ENCODE measurements at regions not wholly inside any gene's neighbourhood (a gene's known extent, or its start where the extent isn't known, plus 50 kb on each side); places are given as distances from the start of the nearest gene placed in this dataset.

DNA sequence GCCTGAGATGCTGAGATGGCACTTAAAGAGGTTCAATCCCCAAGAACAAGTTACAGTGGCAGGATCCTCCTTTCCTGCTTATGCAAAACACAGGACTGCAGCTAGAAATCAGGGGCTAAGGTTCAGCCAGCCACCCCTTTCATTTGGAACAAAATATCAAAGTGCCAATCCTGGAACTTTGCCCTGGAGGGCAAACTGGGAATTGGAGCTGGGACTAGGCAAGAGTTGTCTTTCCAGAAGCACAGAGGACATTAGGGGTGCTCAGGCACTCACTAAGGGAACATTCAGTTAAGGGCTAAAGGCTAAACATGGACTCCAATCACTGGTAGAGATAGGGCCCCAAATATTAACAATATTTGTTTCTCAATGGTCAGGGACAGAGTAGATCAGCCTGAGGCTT lies 237.2 kb downstream of the EMP1 start:
- H3K4me3 ChIP-seq (ENCODE audit: low read depth, low read length): no peak overlapping the region
- TF ChIP-seq, protein P1, sequence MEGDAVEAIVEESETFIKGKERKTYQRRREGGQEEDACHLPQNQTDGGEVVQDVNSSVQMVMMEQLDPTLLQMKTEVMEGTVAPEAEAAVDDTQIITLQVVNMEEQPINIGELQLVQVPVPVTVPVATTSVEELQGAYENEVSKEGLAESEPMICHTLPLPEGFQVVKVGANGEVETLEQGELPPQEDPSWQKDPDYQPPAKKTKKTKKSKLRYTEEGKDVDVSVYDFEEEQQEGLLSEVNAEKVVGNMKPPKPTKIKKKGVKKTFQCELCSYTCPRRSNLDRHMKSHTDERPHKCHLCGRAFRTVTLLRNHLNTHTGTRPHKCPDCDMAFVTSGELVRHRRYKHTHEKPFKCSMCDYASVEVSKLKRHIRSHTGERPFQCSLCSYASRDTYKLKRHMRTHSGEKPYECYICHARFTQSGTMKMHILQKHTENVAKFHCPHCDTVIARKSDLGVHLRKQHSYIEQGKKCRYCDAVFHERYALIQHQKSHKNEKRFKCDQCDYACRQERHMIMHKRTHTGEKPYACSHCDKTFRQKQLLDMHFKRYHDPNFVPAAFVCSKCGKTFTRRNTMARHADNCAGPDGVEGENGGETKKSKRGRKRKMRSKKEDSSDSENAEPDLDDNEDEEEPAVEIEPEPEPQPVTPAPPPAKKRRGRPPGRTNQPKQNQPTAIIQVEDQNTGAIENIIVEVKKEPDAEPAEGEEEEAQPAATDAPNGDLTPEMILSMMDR (IDR thresholded peaks at IDR 0.05; ENCODE audit: control insufficient read depth, extremely low read depth, insufficient read depth): no peak
- DNase-seq (ENCODE audit: low read depth): no peak

DNA sequence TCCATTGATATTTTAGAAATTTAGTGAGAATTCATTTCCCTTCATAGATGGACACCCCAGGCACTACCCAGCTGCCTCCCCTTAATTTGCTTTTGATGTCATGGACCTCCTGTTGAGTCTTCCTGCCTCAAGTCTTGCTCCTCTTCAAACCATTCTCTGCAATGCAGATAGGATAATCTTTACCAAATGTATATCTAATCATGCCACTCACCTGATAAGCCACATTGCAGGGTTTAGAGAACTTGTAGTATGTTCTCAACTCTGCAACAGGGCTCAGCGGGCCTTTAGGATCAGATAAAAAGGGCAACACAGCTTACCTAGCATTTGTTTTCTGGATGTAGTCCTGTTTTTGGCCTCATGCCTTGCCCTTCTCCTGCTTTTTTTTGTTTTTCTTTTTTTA lies 234.5 kb downstream of the EMP1 start:
- H3K4me3 ChIP-seq (ENCODE audit: low read depth, low read length): no peak overlapping the region
- TF ChIP-seq, protein P1 (IDR thresholded peaks at IDR 0.05; ENCODE audit: control insufficient read depth, extremely low read depth, insufficient read depth): no peak
- DNase-seq (ENCODE audit: low read depth): no peak

DNA sequence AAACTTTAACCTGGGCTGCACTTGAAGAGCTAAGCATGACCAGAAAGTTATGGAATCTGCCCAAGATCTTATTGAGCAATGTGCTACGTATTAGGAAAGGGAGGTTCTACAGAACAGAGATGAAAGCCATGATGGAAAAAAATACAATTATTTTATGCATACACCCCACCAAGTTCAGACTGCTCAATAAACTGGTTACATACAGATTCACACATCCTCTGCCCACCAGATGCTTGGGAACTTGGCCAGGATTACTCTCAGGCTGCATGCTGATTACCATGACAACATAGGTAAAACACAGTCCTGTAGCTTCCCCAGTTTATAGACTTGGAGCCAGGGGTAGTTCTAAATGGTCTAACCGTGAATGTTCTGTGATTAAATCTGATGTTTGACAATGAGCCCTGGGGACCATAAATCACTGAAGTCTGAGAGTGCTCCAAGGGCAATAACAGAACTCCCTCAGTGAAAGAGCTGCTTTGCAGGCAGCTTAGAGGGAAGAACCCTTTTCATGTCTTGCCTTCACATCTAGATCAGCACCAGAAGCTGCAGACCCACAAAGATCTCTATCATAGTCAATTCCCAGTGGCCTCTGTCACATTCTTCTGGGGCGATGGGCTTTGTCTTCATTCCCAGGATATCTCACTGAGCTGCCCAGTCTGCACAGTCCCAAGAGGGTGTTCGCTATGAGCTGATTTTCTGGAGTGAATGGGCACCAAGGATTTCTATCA lies 232.2 kb downstream of the EMP1 start:
- no peak for DNase-seq (ENCODE audit: low read depth)
- no peak overlapping the region for H3K4me3 ChIP-seq (ENCODE audit: low read depth, low read length)
- TF ChIP-seq, protein P1 (IDR thresholded peaks at IDR 0.05; ENCODE audit: control insufficient read depth, extremely low read depth, insufficient read depth): no peak

DNA sequence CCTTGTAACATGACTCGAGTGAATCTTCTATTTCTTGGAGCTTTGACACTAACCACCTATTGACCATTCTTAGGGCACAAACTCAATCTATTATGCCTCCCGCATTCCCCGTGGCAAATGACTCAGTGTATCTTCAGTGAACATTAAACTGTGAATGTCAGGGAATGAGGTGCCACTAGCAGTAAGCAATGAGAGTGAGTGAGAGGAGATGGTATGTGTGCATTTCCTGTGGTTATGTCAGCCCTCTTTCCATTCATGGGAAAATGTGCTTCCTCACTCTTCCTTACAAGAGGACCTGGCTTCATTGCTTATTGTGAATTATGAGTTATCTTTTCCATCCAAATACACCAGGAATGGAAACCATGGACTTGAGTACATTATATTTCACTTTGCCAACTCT lies 229.2 kb downstream of the EMP1 start:
- no peak for DNase-seq (ENCODE audit: low read depth)
- no peak overlapping the region for H3K4me3 ChIP-seq (ENCODE audit: low read depth, low read length)
- TF ChIP-seq, protein P1 (IDR thresholded peaks at IDR 0.05; ENCODE audit: control insufficient read depth, extremely low read depth, insufficient read depth): no peak

DNA sequence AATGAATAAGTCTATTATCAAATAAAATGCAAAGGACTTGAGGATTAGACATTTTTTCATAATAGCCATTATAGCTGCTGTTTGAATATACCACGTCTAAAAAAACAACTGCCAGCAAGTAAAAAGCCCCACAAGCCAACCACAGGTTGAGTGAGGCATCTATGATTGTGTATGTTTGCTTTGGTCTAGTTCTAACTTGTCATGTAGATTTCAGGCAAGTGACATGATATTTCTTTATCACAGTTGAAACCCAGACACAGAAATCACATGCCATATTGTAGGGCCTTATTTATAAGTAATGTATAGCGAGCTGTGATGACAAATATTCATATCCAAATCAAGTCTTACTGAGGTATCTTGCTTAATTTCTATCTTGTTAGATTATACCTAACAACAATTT lies 225.8 kb downstream of the EMP1 start:
- TF ChIP-seq, protein P1 (IDR thresholded peaks at IDR 0.05; ENCODE audit: control insufficient read depth, extremely low read depth, insufficient read depth): no peak
- no peak for DNase-seq (ENCODE audit: low read depth)
- no peak overlapping the region for H3K4me3 ChIP-seq (ENCODE audit: low read depth, low read length)

DNA sequence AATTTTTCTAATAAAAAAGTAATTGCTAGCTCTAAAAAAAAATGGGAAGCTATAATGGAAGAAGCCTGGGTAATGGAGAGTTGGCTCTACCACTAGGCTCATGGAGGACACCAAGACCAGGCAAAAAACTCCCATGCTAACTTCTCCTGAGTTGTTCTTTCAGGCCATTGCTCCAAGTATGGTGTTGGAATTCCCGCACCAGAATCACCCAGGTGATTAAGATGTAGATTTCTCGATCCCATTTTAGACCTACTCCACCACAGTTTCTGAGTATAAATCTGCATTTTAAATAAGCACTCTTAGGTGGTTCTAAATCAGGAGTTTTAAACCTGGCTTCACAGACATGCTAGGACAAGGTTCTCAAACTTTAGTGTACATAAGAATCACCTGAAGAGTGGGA lies 221.0 kb downstream of the EMP1 start:
- TF ChIP-seq, protein P1 (IDR thresholded peaks at IDR 0.05; ENCODE audit: control insufficient read depth, extremely low read depth, insufficient read depth): no peak
- no peak for DNase-seq (ENCODE audit: low read depth)
- H3K4me3 ChIP-seq (ENCODE audit: low read depth, low read length): no peak overlapping the region

DNA sequence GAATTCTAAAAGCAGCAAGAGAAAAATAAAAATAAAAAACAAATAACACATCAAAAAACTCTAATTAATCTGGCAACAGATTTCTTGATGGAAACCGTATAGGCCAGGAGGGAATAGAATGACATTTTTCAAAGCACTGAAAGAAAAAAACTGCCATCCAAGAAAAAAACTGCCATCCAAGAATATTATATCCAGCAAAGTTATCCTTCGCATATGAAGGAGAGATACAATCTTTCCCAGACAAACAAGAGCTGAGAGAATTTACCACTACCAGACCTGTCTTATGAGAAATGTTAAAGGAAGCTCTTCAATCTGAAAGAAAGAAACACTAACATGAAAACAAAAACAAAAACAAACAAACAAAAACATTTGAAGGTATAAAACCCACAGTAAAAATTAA lies 214.8 kb downstream of the EMP1 start:
- TF ChIP-seq, protein P1 (IDR thresholded peaks at IDR 0.05; ENCODE audit: control insufficient read depth, extremely low read depth, insufficient read depth): no peak
- DNase-seq (ENCODE audit: low read depth): no peak
- no peak overlapping the region for H3K4me3 ChIP-seq (ENCODE audit: low read depth, low read length)

All from LNCaP clone FGC (cell line).